Endothelial cell of hepatic sinusoid (primary cell): ENCODE measurements at regions not wholly inside any gene's neighbourhood (a gene's known extent, or its start where the extent isn't known, plus 50 kb on each side); places are given as distances from the start of the nearest gene placed in this dataset.

Source experiments
- in situ Hi-C: cut with HindIII; loops from 2 replicates; pipeline ENCODE4 v1.10.0; 2017; ENCODE audit warnings: low sequenced_read_pairs

DNA sequence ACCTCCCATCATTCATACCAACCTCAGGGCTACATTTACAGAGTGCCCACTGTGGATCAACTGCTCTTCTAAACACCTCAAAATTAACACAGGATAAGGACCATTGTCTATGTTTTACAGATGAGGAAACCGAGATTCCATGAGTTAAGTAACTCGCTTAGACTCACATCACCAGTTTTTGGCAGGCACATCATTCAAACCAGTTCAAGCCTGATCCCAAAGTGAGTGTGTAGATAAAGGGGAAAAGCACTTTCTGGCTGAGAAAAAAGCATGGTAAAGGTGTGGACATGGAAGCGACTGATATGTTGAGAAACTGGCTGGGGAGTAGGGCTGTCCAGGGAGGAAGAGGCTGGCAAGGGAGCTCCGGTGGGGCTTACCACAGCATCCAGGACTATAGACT is 193.7 kb upstream of the RORA start:
- in situ Hi-C loops = no loop called here

DNA sequence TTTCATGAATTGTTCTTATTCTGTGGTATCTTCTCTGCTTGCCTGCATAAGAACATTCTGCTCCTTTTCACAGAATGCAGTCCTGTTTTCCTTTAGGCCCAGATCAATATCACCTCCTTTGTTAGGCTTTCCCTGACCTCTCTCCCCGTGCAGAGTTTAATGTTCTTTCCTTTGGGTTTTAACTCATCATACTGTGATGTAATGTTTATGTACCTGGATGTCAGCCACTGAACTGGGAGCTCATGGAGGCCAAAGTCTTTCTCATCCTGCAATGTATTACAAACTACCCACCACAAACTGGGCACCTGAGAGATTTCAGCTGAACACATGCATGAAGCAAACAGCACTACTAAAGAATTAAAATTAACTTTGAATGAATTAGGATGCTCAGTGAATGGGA is 192.8 kb upstream of the RORA start:
- in situ Hi-C loops = no loop called here

GRCh38 chr15:61421470-61421869 is 192.4 kb upstream of the RORA start:
- in situ Hi-C loops = no loop called here

GRCh38 chr15:61420546-61420945 is 191.4 kb upstream of the RORA start:
- in situ Hi-C loops = no loop called here

- in situ Hi-C loops = no loop called here
Measured at GRCh38 chr15:61415617-61416120, 186.6 kb upstream of the RORA start.

GRCh38 chr15:61411902-61412510 is 182.9 kb upstream of the RORA start:
- in situ Hi-C loops = no loop called here

DNA sequence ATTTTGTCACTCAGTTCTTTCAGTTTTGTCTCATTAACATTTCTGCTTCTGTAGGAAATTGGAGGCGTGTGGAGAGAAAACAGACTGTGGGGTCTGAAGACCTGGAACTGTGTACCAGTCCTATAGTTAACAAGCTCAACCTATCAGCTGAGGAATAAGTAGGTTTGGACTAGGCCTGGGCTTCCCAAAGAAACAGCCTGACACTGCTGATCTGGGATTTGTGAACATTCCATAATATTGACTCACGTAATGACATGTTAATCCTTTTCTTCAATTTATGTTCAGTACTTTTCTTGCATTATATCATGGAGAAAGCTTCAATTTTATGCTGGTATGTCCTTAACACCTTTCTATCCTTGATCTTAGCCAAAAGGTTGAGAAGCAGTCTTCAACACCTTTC is 181.6 kb upstream of the RORA start:
- in situ Hi-C loops = no loop called here

- in situ Hi-C loops = no loop called here
Measured at GRCh38 chr15:61404567-61404966, 175.5 kb upstream of the RORA start.

- in situ Hi-C loops = no loop called here
Measured at GRCh38 chr15:61403884-61404283, 174.8 kb upstream of the RORA start.

DNA sequence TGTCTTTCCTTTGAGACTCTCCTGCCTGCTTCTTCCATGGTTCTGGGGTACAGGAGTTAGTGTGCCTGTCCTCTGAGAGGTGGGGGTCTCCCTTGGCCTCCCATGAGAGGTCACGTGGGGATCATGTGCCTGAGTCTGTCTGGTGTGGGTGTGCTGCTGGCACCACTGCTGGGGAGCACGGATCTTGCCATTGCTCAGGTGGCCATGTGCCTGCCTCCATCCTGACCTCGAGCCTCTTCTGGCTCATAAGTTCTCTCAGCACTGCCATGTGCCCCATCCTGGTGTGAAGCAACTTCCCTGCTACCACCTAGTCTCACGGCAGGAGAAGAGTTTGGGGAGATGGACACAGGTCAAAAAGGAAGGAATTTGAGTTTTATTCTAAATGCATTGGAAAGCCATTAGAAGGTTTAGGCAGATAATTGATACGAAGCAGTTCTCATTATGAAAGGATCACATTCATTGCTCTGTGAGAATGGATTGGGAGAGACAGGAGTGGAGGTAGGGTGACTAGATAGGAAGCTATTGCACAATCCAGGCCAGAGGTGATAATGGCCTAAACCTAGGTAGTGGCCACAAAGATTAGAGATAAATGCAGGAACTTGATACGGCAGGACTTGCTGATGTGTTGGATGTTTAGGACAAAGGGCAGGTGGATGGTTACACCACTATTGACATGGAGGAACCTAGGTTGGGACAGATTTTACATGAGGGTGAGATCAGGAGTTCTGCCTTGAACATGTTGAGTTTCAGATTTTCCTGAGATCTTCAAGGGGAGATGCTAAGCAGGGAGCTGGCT is 173.0 kb upstream of the RORA start:
- in situ Hi-C loops = no loop called here

DNA sequence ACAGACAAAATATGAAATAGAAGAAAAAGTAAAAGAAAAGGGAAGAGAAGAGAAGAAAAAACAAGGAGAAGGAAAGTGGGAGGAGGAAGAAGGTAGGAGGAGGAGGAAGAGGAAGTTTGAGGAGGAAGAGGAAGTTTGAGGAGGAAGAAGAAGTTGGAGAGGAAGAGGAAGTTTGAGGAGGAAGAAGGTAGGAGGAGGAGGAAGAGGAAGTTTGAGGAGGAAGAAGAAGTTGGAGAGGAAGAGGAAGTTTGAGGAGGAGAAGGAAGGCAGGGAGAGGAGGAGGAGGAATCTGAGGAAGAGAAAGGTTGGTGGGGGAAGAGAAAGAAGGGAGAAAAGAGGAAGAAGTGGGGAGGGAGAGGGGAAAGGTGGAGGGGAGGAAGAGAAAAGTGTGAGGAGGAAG is 169.2 kb upstream of the RORA start:
- in situ Hi-C loops = loop anchor here (25.0 kb wide), 1 partner anchor 189 kb away; no protein-coding TSS in a partner anchor

DNA sequence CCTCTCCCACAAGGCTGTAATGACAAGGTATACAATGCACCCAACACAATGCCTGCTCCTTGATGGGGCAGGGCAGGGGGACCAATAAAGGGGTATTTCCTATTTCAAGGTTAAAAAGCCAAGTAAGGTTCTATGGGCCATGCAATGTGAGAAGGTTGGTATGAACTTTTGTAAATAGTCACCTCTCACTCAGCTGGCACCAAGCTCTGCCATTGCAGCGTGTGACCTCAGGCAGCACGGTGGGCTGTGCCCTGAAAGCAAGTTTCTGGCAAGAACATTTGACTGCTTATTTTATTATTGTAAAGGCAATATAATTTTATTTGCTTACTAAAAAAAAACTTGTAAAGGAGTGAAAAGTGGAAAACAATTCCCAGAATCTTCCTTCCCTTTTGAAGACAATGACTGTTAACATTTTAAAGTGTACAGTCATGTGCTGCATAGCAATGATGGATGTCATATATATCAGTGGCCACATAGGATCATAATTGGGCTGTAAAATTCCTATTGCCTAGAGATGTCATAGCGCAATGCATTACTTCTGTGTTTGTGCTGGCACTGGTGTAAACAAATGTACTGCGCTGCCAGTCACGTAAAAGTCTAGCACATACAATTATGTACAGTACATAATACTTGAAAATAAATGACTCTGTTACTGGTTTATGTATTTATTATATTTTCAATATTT is 167.3 kb upstream of the RORA start:
- in situ Hi-C loops = loop anchor here (25.0 kb wide), 1 partner anchor 191 kb away; no protein-coding TSS in a partner anchor

- in situ Hi-C loops = loop anchor here (25.0 kb wide), 1 partner anchor 193 kb away; no protein-coding TSS in a partner anchor
Measured at GRCh38 chr15:61393949-61394348, 164.8 kb upstream of the RORA start.

- in situ Hi-C loops = loop anchor here (25.0 kb wide), 1 partner anchor 194 kb away; no protein-coding TSS in a partner anchor
Measured at GRCh38 chr15:61393524-61393923, 164.4 kb upstream of the RORA start.

GRCh38 chr15:61390138-61390537 is 161.0 kb upstream of the RORA start:
- in situ Hi-C loops = loop anchor here (25.0 kb wide), 1 partner anchor 197 kb away; no protein-coding TSS in a partner anchor

- in situ Hi-C loops = loop anchor here (25.0 kb wide), 1 partner anchor 198 kb away; no protein-coding TSS in a partner anchor
Measured at GRCh38 chr15:61389334-61390028, 160.4 kb upstream of the RORA start.

- in situ Hi-C loops = loop anchor here (25.0 kb wide), 1 partner anchor 200 kb away; no protein-coding TSS in a partner anchor
Measured at GRCh38 chr15:61387675-61388074, 158.6 kb upstream of the RORA start.

GRCh38 chr15:61383421-61383820 is 154.3 kb upstream of the RORA start:
- in situ Hi-C loops = loop anchor here (25.0 kb wide), 1 partner anchor 204 kb away; no protein-coding TSS in a partner anchor

- in situ Hi-C loops = loop anchor here (25.0 kb wide), 1 partner anchor 204 kb away; no protein-coding TSS in a partner anchor
Measured at GRCh38 chr15:61382927-61383326, 153.8 kb upstream of the RORA start.

GRCh38 chr15:61381501-61381900 is 152.4 kb upstream of the RORA start:
- in situ Hi-C loops = loop anchor here (25.0 kb wide), 1 partner anchor 206 kb away; no protein-coding TSS in a partner anchor
